ENCODE measurements at regions not wholly inside any gene's neighbourhood (a gene's known extent, or its start where the extent isn't known, plus 50 kb on each side); places are given as distances from the start of the nearest gene placed in this dataset.

DNA sequence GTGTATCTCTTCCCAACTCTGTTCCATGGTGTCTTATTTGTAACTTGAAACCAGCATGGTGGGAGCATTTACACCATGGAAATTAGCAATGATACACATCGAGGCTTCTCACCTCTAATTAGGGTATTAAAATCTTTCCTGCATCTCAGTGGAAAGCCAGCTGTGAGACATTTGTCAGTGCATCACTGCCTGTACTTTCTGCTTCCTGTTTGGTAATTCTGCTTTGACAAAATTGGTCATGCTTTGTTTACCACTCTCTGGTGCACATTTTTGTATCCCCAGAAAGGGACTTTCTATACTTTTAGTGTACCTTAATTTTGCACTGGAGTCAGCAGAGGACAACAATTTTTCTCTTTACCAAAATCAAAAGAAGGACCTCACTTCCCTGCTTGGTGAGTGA is 402.1 kb downstream of the PDCD6IP start:
- no peak for DNase-seq

GRCh38 chr3:34202975-34203374 is 404.5 kb downstream of the PDCD6IP start:
- DNase-seq = no peak

DNA sequence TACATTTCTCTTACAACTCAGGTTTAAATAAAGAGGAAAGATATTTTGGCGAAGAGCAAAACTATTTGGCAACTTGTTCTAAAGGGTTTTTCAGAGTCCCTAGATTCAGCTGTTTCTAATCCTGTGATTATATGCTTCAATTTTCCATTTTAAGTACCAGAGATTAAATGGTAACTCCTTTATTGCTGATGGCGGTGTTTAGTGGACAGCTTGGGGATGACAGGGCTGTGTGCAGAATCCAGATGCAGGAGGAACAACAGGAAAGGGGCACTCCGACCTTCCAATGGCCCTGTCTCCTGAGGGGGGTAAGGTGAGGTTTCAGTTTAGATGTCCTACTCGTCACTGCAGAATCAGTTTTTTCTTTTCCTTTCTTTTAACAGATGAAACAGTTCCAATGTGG is 405.0 kb downstream of the PDCD6IP start:
- no peak for DNase-seq

GRCh38 chr3:34207002-34207401 is 408.6 kb downstream of the PDCD6IP start:
- no peak for DNase-seq

DNA sequence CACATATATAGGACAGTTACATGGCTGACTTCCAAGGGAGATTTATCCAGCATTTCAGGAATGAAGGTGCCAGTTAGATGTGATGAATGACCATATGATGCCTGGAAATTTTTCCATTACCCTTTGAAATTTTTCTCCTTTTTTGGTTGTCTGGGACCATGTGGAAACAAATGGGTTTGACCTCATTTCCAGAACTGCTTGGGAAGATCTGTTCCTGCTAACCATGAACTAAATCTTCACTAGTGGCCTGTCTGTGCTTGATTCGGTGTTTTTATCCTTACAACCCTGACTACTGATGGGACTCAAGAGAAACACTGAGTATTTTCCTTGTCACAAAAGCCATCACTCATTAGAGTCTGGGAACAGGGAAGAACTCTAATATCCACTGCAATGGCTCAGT is 409.4 kb downstream of the PDCD6IP start:
- DNase-seq = no peak

DNA sequence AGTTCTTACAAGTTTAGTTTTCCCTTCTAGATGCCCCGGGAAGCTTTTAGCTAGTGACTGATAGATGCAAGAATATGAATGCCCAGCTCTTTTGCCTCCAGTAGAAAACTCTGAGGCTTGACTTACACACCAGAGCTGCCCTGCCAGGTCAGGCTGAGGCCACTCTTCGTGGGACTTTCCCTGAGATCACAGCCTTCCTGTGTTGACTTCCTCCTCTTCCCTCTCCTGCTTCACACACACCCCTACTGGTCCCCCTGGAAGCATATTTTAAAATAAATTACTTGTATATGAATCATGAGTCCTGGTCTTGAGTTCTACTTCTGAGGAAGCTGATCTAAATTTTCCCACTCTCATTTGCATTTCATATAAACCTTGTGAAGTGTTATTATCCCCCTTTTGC is 413.7 kb downstream of the PDCD6IP start:
- DNase-seq = no peak

GRCh38 chr3:34212656-34213055 is 414.2 kb downstream of the PDCD6IP start:
- DNase-seq = no peak

- DNase-seq = no peak
Measured at GRCh38 chr3:34213478-34213877, 415.0 kb downstream of the PDCD6IP start.

DNA sequence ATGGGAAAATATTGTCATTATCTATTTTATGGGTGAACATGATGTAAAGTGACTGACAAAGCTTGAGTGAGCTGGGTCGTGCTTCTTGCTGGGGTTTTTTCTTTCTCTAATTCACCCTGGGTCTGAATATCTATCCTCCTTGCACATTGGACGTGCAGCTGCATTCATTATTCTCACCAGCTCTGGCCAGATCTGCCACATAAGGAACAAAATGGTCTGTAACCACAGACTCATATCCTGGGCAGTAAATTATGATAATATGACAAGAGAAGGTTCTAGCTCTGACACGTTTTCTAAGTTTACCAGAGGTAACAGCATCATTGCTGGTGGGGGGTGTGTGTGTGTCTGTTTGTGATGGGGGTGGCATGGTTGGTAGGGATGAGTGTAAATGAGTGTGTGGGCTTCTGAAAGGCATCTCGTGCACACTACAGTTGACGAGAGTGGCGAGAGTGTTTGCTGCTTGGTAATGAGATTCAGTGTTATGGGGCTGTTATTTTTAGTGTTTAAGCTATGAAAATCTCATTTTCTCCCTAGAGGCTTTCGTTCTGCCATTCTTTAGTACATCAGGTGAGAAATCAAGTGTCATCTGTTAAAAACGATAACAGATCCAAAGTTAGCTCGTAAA is 418.4 kb downstream of the PDCD6IP start:
- no peak for DNase-seq

DNA sequence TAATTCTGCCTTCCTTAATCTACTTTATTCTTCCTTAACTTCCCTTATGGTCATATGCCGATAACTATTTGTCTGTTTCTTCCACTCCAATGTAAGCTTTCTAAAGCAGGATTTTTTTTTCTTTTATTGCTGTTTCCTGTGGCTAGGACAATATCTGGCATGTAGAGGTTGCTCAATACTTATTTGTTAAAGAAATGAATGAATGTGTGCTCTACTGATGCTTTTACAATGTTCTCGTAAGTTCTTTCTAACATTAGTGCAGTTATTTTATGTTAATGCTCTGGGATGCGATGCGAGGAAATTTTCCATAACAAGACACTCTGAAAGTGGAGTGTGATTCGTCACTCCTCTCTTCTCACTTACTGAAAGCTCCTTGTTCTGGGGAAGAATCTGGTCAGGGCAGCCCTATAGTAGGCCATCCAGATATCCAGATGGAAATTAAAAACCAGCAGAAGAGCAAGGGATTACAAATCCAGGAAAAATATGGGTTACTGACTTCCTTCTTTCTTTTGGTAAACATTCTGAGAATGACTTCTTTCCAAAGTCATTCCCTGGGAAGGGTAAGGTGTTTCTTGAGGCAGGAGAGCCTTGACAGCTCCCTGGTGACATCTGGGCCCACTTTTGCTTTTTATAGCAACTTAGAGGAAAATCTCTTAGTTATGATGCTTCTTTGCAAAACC is 420.4 kb downstream of the PDCD6IP start:
- no peak for DNase-seq

DNA sequence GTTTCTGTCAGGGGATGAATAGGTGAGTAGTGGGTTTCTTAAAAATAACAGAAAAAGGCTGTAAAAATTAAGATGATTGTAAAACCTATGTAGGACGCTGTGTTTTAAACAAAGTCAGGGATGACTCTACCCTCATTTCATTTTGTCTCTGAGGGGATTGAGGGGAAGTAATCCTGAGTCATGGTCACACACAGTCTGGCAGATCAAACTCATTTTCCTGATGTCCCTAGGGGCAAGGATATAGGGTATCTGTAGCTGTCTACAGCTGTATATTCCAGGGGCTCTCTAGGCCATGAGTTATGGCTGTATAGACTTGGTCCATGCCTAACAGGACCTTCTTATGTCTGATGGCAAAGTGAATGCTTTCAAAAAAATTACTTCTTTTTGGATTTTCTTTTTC is 421.1 kb downstream of the PDCD6IP start:
- no peak for DNase-seq

DNA sequence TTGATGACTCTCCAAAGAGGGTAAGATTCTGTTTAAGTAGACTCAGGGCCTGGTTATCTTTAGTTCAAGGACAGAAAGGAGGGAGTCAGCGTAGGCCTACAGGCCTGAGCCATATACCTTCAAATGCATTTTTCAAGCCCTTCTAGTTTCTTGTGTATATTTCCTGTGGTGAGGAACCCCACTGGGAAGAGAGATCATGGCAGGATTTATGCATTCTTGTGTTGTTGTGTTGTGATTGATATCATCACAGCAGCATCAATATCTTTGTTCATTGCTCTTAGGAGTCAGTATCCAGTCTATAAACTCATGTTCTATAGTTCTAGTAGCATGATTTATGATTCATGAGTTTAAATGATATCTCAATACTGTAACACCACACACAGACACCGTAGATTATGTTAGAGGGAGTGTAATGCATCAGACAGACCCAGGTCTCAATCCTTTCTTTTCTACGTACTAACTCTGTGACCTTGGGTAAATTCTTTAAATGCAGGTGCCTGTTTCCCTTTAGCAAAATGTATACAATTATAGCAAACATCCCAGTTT is 427.5 kb downstream of the PDCD6IP start:
- no peak for DNase-seq

DNA sequence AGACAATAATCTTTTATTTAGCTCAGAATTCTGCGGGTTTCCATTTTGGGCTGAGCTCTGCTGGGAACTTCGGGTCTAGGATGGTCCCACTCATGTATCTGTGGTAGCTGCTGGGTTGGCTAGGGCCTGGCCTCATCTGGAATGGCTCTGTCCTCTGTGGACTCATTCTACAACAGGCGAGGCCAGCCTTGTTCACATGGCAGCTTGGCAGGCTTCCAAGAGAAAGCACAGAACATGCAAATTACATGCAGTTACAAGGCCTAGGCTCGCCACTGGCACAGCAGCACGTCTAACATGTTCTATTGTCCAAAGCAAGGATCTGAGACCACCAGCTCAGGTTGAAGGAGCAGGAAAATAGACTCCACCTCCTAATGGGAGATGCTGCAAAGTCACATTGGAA is 431.4 kb downstream of the PDCD6IP start:
- DNase-seq = no peak

DNA sequence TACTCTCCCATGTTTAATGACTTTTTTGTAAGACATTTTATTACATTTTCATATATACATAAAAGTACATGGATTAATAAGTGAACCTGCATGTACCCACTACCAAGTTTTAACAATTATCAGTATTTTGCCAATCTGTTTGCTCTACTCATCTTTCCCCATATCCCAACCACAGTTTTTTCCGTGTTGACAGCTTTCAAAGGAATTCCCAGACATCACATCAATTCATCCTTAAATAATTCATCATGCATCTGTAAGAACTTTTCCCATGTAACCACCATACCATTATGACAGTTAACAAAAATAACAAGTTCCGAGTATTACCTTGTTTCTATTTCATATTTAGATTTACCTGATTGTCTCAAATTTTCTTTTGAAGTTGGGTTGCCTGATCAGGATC is 436.7 kb downstream of the PDCD6IP start:
- no peak for DNase-seq

- no peak for DNase-seq
Measured at GRCh38 chr3:34237946-34238345, 439.5 kb downstream of the PDCD6IP start.

DNA sequence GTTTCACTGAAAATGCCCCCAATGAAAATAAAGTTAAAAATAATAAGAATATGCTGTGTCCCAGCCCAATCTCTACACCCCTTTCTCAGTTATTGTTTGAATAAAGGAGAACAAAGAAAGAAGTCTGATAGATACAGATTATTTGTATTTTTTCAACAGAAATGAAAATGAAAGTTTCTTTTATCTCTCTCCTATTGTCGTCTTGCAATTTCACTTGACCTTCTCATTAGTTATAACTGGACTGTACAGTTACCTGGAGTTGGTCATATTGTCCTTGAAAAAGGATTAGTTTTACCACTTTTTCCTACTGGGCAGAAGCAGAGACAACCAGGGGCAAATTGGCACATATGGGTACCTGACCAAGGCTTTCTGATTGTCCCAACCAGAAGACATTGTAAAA is 440.0 kb downstream of the PDCD6IP start:
- no peak for DNase-seq

DNA sequence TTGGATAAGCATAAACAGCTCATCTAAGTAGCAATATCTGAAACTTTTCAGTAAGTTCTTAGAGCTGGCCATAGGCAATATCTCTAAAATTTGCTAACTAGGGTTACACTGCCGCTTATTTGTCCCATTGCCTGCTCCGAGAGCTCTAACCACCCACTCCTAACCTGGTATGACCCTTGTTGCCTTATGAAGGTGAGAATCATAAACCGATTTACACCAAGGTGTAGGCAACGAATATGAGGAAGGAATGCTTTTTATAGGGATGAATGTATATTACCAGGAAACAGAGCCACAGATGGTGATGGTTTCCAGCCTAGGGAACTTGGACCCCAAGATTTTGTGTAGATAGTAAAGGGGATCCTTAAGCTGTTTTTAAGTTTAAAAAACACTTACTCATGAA is 440.9 kb downstream of the PDCD6IP start:
- no peak for DNase-seq

DNA sequence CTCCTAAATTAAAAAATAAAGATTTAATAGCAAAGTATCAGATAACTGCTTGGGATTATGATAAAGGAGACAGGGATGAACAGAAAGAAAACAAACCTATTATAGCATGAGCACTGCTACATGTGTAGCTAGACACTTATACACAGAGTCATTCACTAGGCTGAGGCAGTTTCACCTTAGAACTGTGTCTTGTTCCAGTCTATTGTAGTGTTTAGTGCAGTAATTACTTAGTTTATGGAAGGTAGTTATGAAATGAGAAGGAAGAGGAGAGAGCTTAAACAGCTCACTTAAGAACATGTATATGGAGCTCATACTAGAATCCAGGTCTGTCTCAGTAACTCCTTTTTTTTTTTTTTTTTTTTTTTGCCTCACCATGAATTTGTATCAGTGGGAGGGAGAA is 441.4 kb downstream of the PDCD6IP start:
- DNase-seq = no peak

DNA sequence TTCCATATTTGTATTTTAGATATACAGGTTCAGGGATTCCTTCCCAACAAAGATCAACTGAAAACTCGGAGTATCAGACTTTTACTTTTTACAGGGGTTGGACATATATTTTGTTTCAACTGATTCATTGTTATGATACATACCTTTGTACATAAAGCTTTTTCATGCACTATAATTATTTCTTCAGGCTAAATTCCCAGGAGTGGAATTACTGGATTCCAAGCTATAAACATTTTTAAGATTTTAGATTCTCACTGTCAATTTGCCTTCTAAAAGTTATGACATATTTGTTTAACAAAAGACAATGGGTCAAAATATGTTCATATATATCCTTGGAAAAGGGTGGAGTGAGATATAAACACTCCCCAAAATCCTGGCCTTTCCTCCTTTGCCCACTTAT is 449.0 kb downstream of the PDCD6IP start:
- no peak for DNase-seq

DNA sequence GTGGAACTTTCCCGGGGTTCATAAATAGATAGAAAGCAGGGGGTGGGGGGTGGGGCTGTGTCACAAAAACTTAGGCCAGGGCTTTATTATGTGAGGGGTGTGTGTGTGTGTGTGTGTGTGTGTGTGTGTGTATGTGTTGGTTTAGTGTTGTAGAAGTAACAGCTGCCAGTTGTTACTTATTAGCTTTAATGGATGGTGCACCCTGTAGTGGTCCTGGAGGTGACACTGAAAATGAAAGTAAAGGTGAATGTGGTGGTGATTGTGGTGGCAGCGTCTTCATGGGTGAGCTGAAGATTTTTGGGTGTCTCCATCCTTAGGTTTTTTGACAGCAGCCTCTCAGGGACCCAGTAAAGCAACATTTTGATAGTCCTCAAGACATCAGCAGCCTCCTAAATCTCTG is 449.9 kb downstream of the PDCD6IP start:
- DNase-seq = no peak

DNA sequence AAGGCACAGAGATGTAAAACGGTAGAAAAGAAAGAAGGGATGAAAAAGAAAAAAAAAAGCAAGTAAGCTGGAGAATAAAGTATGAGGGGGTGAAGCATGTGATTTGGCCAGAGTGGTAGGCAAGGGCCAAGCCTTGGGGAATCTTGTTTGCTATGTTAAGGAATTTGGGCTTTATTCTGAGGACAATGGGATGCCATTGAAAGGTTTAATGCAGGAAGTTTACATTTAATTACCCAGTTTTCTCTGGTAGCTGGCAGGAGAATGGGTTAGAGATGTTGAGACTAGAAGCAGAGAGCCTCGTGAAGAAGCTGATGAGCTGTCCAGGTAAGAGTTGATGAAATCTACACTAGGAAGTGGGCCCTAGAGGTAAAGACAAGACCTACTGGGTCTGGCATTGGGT is 455.9 kb downstream of the PDCD6IP start:
- DNase-seq = no peak

DNA sequence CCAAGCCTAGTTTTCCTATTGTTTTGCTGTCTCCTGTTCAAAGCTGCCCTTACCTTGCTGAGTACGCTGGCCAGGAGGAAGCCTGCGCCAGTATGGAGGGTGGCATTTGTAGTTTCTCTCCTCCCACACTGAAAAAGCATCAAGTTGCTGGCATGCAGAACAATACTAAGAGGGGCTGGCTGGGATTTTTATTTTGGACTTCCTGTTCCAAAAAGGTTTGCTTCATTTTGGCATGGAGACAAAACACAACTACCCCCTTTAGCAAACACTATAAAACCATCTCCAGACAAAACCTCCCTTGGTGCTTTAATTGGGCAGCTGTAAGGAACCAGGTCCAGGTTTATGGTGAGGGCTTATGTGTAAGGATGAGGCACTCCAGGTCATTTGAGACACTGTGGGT is 457.6 kb downstream of the PDCD6IP start:
- no peak for DNase-seq

DNA sequence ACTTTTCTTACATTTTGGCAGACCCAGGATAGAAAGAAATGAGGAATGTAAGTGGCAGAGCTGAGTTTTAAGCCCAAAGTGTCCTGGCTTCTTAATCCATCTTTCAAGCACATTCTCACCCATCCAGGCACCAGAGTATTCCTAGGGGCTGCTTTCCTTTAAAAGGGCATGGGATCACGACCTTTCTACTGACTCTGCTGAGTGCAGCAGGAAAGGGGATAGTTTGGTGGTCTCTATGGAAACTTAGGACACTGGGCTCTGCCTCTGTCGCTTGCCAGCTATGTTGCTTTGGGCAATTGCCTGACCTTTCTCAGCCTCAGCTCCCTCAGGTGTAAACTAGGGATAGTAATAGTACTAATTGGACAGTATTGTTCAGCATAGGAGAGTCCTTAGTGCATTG is 458.4 kb downstream of the PDCD6IP start:
- DNase-seq = no peak

GRCh38 chr3:34258271-34258998 is 460.0 kb downstream of the PDCD6IP start:
- DNase-seq = no peak
